Sigmoid colon (tissue), 3 donors: ENCODE measurements at regions not wholly inside any gene's neighbourhood (a gene's known extent, or its start where the extent isn't known, plus 50 kb on each side); places are given as distances from the start of the nearest gene placed in this dataset.

Experiments used
- CTCF ChIP-seq, 4 experiments: fragments of 450-650 bp in 3 of 4; fragments of 200-600 bp in 1 of 4; IDR thresholded peaks; one replicate each; pipeline ENCODE4 v1.5.1; 2016 to 2019; ENCODE audit warnings: antibody characterized with exemption in 4 of 4, mild to moderate bottlenecking in 3 of 4, moderate library complexity in 2 of 4
- POLR2A ChIP-seq, 2 donors: fragments of 450-650 bp; IDR thresholded peaks; one replicate each; pipeline ENCODE4 v1.6.1; 2016; ENCODE audit warnings: antibody characterized with exemption in 2 of 2, mild to moderate bottlenecking in 2 of 2, moderate library complexity in 2 of 2

GRCh38 chr3:105960381-105960780 lies 91.6 kb upstream of the CBLB start:
- no peak for TF ChIP-seq CTCF (IDR thresholded peaks at IDR 0.05)
- no peak for TF ChIP-seq POLR2A (IDR thresholded peaks at IDR 0.05)
